Panc1 (cell line): ENCODE measurements at regions not wholly inside any gene's neighbourhood (a gene's known extent, or its start where the extent isn't known, plus 50 kb on each side); places are given as distances from the start of the nearest gene placed in this dataset.

Source experiments
- POLR2AphosphoS5 ChIP-seq: IDR thresholded peaks from 2 replicates; pipeline ENCODE4 v1.6.1; 2012; ENCODE audit warnings: mild to moderate bottlenecking, low read depth, low read length, moderate library complexity
- REST ChIP-seq, 2 experiments: IDR thresholded peaks; 2 replicates each; pipeline ENCODE4 v1.6.1; 2011 to 2012; ENCODE audit warnings: low read depth in 2 of 2, control low read depth in 1 of 2, low read length in 1 of 2, mild to moderate bottlenecking in 1 of 2, moderate library complexity in 1 of 2; ENCODE audit not compliant: insufficient read depth in 1 of 2
- SIN3A ChIP-seq: IDR thresholded peaks from 2 replicates; pipeline ENCODE4 v1.6.1; 2012; ENCODE audit warnings: low read depth, mild to moderate bottlenecking, low read length, moderate library complexity, borderline replicate concordance; ENCODE audit not compliant: insufficient read depth
- TF ChIP-seq, protein P1 (sequence below): fragments of 450-650 bp; IDR thresholded peaks from 2 replicates; pipeline ENCODE4 v1.5.1; 2017; ENCODE audit warnings: mild to moderate bottlenecking

DNA sequence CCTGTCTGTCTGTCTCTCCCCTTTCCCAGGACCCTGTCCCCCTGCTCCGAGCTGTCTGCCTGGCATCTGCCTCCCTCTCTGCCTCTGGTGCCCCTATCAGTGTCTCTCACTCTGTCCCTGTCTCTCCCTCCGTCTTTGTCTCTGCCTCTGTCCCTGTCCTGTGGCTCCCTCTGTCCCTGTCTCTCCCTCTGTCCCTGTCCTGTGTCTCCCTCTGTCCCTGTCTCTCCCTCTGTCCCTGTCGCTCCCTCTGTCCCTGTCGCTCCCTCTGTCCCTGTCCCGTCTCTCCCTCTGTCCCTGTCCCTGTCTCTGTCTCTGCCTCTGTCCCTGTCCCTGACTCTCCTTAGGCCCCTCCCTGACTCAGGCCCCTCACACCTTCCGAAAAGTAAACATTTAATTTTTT is 75.0 kb upstream of the PAX2 start:
- TF ChIP-seq, protein P1, sequence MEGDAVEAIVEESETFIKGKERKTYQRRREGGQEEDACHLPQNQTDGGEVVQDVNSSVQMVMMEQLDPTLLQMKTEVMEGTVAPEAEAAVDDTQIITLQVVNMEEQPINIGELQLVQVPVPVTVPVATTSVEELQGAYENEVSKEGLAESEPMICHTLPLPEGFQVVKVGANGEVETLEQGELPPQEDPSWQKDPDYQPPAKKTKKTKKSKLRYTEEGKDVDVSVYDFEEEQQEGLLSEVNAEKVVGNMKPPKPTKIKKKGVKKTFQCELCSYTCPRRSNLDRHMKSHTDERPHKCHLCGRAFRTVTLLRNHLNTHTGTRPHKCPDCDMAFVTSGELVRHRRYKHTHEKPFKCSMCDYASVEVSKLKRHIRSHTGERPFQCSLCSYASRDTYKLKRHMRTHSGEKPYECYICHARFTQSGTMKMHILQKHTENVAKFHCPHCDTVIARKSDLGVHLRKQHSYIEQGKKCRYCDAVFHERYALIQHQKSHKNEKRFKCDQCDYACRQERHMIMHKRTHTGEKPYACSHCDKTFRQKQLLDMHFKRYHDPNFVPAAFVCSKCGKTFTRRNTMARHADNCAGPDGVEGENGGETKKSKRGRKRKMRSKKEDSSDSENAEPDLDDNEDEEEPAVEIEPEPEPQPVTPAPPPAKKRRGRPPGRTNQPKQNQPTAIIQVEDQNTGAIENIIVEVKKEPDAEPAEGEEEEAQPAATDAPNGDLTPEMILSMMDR: no peak
- TF ChIP-seq SIN3A: no peak
- no peak for TF ChIP-seq POLR2AphosphoS5
- TF ChIP-seq REST (IDR thresholded peaks at IDR 0.05; ENCODE audit: insufficient read depth in 1 of 2, low read depth in 2 of 2, low read length in 1 of 2): no peak
